ENCODE measurements at regions not wholly inside any gene's neighbourhood (a gene's known extent, or its start where the extent isn't known, plus 50 kb on each side); places are given as distances from the start of the nearest gene placed in this dataset.

DNA sequence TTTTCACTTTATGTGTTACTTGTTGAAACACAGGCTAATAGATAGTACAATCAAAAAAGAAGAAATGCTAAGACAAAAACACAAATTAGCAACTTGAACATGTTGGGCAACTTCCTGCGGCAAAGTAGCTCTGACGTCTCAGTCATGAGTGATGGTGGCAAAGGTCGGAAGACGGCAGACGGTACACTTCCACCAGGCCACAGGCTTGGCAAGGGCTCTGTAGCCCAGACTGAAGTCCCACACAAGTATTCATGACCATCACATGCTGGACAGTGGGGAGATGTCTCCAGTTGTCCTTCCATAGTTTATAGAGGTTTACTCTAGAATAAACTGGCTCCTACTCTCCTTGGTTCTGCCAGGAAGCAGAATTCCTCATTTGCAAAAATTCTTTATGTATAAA is 831.3 kb downstream of the MTRR start:
- intact Hi-C loops (cut with micrococcal nuclease; ENCODE audit: unreplicated experiment) (no loop called here), in situ Hi-C loops (cut with HindIII; ENCODE audit: extremely low pct_ligation_motif_present, low pct_unique_long_range_greater_than_20kb) (no loop called here)
- Histone ChIP-seq H3K9me3 (ENCODE audit: low read length) (peaks cover 63% of the 10 kb centered on the region), H3K4me2 (ENCODE audit: low read depth, low read length) (no peak overlapping the region), H3K4me3 (replicated peaks in 1 of 3; ENCODE audit: insufficient read depth in 1 of 3, low read depth in 2 of 3, low read length in 3 of 3) (no peak overlapping the region), H3K79me2 (ENCODE audit: insufficient read depth, low read length) (no peaks in the 10 kb centered on the region), H3K27me3 (ENCODE audit: control insufficient read depth in 1 of 2, insufficient read depth in 2 of 2, low read length in 2 of 2) (no peaks in the 10 kb centered on the region), H3K9ac (ENCODE audit: insufficient read depth, low read depth, low read length) (no peak overlapping the region), H2AFZ (ENCODE audit: low read length) (no peak overlapping the region), H3K27ac (ENCODE audit: extremely low read length, insufficient read depth, low read length) (no peak overlapping the region), H3K36me3 (replicated peaks in 1 of 2; ENCODE audit: control insufficient read depth in 1 of 2, insufficient read depth in 2 of 2, low read length in 2 of 2) (no peaks in the 10 kb centered on the region), H3K4me1 (ENCODE audit: insufficient read depth, low read length) (no peaks in the 10 kb centered on the region), H4K20me1 (ENCODE audit: insufficient read depth, low read length) (no peaks in the 10 kb centered on the region)
- WGBS (ENCODE audit: low lambda C conversion rate) = 32% methylated on average over 5 of the region's 5 CpGs
- ATAC-seq = no peak
- DNase-seq (ENCODE audit: low spot score) = no peak
- no TSS peak for BruUV-seq (replicated peaks)
- POLR2A ChIA-PET = no interaction called here
- CTCF ChIA-PET (ENCODE audit: low intra/inter-chr PET ratio, low total read pairs) = no interaction called here
- FAIRE-seq = no peak
- TF ChIP-seq, protein P1, sequence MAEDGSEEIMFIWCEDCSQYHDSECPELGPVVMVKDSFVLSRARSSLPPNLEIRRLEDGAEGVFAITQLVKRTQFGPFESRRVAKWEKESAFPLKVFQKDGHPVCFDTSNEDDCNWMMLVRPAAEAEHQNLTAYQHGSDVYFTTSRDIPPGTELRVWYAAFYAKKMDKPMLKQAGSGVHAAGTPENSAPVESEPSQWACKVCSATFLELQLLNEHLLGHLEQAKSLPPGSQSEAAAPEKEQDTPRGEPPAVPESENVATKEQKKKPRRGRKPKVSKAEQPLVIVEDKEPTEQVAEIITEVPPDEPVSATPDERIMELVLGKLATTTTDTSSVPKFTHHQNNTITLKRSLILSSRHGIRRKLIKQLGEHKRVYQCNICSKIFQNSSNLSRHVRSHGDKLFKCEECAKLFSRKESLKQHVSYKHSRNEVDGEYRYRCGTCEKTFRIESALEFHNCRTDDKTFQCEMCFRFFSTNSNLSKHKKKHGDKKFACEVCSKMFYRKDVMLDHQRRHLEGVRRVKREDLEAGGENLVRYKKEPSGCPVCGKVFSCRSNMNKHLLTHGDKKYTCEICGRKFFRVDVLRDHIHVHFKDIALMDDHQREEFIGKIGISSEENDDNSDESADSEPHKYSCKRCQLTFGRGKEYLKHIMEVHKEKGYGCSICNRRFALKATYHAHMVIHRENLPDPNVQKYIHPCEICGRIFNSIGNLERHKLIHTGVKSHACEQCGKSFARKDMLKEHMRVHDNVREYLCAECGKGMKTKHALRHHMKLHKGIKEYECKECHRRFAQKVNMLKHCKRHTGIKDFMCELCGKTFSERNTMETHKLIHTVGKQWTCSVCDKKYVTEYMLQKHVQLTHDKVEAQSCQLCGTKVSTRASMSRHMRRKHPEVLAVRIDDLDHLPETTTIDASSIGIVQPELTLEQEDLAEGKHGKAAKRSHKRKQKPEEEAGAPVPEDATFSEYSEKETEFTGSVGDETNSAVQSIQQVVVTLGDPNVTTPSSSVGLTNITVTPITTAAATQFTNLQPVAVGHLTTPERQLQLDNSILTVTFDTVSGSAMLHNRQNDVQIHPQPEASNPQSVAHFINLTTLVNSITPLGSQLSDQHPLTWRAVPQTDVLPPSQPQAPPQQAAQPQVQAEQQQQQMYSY (CRISPR knock-in tag; IDR thresholded peaks at IDR 0.05) = no peak
- TF ChIP-seq ZNF883 (CRISPR knock-in tag; IDR thresholded peaks at IDR 0.05; ENCODE audit: not compliant biosample characterization) (no peak), ZNF10 (CRISPR knock-in tag; IDR thresholded peaks at IDR 0.05; ENCODE audit: borderline replicate concordance, low read depth) (no peak), SMAD1 (CRISPR knock-in tag; IDR thresholded peaks at IDR 0.05; ENCODE audit: borderline replicate concordance, low read depth) (no peak), ZFP1 (CRISPR knock-in tag; IDR thresholded peaks at IDR 0.05) (no peak)
- TF ChIP-seq, protein P2, sequence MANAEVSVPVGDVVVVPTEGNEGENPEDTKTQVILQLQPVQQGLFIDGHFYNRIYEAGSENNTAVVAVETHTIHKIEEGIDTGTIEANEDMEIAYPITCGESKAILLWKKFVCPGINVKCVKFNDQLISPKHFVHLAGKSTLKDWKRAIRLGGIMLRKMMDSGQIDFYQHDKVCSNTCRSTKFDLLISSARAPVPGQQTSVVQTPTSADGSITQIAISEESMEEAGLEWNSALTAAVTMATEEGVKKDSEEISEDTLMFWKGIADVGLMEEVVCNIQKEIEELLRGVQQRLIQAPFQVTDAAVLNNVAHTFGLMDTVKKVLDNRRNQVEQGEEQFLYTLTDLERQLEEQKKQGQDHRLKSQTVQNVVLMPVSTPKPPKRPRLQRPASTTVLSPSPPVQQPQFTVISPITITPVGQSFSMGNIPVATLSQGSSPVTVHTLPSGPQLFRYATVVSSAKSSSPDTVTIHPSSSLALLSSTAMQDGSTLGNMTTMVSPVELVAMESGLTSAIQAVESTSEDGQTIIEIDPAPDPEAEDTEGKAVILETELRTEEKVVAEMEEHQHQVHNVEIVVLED (CRISPR knock-in tag; IDR thresholded peaks at IDR 0.05; ENCODE audit: borderline replicate concordance) = no peak
- TF ChIP-seq, protein P3, sequence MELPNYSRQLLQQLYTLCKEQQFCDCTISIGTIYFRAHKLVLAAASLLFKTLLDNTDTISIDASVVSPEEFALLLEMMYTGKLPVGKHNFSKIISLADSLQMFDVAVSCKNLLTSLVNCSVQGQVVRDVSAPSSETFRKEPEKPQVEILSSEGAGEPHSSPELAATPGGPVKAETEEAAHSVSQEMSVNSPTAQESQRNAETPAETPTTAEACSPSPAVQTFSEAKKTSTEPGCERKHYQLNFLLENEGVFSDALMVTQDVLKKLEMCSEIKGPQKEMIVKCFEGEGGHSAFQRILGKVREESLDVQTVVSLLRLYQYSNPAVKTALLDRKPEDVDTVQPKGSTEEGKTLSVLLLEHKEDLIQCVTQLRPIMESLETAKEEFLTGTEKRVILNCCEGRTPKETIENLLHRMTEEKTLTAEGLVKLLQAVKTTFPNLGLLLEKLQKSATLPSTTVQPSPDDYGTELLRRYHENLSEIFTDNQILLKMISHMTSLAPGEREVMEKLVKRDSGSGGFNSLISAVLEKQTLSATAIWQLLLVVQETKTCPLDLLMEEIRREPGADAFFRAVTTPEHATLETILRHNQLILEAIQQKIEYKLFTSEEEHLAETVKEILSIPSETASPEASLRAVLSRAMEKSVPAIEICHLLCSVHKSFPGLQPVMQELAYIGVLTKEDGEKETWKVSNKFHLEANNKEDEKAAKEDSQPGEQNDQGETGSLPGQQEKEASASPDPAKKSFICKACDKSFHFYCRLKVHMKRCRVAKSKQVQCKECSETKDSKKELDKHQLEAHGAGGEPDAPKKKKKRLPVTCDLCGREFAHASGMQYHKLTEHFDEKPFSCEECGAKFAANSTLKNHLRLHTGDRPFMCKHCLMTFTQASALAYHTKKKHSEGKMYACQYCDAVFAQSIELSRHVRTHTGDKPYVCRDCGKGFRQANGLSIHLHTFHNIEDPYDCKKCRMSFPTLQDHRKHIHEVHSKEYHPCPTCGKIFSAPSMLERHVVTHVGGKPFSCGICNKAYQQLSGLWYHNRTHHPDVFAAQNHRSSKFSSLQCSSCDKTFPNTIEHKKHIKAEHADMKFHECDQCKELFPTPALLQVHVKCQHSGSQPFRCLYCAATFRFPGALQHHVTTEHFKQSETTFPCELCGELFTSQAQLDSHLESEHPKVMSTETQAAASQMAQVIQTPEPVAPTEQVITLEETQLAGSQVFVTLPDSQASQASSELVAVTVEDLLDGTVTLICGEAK (IDR thresholded peaks at IDR 0.05) = no peak
- TF ChIP-seq, protein P3 (CRISPR knock-in tag; IDR thresholded peaks at IDR 0.05) = no peak
- TF ChIP-seq, protein P4, sequence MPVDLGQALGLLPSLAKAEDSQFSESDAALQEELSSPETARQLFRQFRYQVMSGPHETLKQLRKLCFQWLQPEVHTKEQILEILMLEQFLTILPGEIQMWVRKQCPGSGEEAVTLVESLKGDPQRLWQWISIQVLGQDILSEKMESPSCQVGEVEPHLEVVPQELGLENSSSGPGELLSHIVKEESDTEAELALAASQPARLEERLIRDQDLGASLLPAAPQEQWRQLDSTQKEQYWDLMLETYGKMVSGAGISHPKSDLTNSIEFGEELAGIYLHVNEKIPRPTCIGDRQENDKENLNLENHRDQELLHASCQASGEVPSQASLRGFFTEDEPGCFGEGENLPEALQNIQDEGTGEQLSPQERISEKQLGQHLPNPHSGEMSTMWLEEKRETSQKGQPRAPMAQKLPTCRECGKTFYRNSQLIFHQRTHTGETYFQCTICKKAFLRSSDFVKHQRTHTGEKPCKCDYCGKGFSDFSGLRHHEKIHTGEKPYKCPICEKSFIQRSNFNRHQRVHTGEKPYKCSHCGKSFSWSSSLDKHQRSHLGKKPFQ (CRISPR knock-in tag; IDR thresholded peaks at IDR 0.05; ENCODE audit: insufficient replicate concordance) = no peak
